ENCODE measurements at regions not wholly inside any gene's neighbourhood (a gene's known extent, or its start where the extent isn't known, plus 50 kb on each side); places are given as distances from the start of the nearest gene placed in this dataset.

DNA sequence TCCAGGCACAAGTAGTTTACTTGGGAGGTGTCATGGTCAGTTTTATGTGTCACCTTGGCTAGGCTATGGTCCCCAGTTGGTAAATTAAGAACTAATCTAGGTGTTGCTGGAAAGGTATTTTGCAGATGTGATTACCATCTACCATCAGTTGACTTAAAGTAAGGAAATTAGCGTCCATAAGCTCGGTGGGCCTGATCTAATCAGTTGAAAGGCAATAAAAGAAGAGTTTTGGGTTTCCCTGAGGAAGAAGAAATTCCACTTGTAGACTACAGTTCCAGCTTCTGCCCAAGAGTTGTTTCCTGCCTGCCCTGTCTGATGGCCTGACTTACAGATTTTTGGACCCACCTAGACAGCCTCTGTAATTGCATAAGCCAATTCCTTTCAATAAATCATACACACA, 438.7 kb upstream of the PROK2 start:
- no peak for TF ChIP-seq ZFX (IDR thresholded peaks at IDR 0.05; ENCODE audit: borderline replicate concordance)
- no peak for TF ChIP-seq CTCF (IDR thresholded peaks at IDR 0.05)
- H3K27ac ChIP-seq: no peak overlapping the region

- H3K27ac ChIP-seq: no peak overlapping the region
- TF ChIP-seq CTCF (IDR thresholded peaks at IDR 0.05): no peak
- no peak for TF ChIP-seq ZFX (IDR thresholded peaks at IDR 0.05; ENCODE audit: borderline replicate concordance)
These were observed 438.2 kb upstream of the PROK2 start for GRCh38 chr3:72223116-72223515.

DNA sequence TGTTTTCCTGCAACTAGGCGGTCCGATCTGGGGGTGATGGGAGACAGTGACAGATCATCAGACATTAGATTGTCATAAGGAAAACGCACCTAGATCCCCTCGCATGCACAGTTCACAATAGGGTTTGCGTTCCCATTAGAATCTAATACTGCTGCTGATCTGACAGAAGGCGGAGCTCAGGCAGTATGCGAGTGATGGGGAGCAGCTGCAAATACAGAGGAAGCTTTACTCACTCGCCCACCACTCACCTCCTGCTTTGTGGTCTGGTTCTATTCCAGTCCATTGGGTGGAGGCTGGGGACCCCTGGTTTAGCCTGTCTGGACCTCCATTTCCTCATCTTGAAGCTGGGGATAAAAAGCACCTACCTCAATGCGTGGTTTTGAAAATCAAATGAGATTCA, 437.5 kb upstream of the PROK2 start:
- no peak overlapping the region for H3K27ac ChIP-seq
- no peak for TF ChIP-seq ZFX (IDR thresholded peaks at IDR 0.05; ENCODE audit: borderline replicate concordance)
- TF ChIP-seq CTCF (IDR thresholded peaks at IDR 0.05): no peak

DNA sequence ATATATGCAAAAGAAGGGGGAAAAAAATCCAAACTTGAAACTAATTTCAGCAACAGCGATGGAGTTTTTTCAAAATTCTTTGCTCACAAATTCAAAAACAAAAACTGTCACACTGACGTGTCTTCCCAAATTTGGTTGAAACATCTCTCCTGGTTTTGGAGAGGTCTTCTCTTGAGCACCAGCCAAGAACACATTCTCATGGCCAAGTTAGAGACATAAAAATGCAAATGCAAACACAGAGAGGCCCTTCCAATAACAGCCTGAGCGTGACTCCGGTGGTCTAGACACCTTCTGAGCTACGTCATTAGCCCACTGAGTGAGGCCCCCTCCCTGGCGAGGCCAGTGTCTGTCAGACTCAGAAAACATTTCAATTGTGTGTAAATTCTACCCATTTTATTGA, 436.0 kb upstream of the PROK2 start:
- no peak for TF ChIP-seq CTCF (IDR thresholded peaks at IDR 0.05)
- TF ChIP-seq ZFX (IDR thresholded peaks at IDR 0.05; ENCODE audit: borderline replicate concordance): no peak

GRCh38 chr3:72219752-72220151, 434.8 kb upstream of the PROK2 start:
- no peak for TF ChIP-seq ZFX (IDR thresholded peaks at IDR 0.05; ENCODE audit: borderline replicate concordance)
- TF ChIP-seq CTCF (IDR thresholded peaks at IDR 0.05): no peak
- H3K27ac ChIP-seq: no peak overlapping the region

More for the DNA sequence above, 436.0 kb upstream of the PROK2 start:
- H3K27ac ChIP-seq: no peak overlapping the region

GRCh38 chr3:72217570-72217969, 432.6 kb upstream of the PROK2 start:
- TF ChIP-seq ZFX (IDR thresholded peaks at IDR 0.05; ENCODE audit: borderline replicate concordance) (no peak), CTCF (IDR thresholded peaks at IDR 0.05) (no peak)
- no peak overlapping the region for H3K27ac ChIP-seq

DNA sequence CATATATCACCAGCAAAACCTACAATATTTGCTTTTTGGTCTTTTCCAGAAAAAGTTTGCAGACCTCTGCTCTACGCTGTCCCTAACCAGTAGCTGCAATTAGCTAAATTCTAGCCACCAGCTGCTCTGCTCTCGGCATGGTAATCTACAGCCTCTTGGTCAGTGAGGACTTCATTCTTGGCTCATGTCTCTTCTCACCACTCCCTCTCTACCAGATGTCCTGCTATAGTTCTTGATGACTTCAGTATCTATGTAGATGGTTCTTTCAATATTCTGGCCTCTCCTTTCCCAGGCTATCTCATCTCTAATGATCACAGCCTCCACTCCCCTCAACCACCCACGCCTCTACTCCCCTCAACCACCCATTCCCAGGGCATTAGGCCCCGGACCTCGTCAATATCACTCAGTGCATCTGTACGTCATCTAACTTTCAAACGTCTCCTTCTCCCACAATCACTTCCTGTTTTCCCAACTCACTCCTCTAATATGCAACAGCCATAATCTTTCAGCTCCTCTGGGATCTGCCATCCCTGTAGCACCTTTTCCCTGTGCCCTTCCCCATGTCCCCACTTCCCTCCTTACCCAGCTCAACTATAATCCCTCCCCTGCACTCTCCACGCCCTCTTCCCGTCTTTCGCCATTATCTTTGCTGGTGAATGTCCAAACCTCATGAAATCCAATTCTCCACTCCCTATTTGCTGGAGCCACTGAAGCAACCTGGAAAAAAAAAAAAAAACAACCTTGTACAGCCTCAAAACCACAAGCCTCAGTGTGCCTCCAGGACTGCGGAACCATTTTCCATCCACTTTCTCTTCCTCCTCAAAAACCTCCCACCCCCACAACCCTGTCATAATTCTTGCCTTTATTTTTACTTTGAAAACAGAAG, 429.4 kb upstream of the PROK2 start:
- TF ChIP-seq CTCF (IDR thresholded peaks at IDR 0.05) (no peak), ZFX (IDR thresholded peaks at IDR 0.05; ENCODE audit: borderline replicate concordance) (no peak)

More for the DNA sequence above, 429.4 kb upstream of the PROK2 start:
- no peak overlapping the region for H3K27ac ChIP-seq
